ENCODE measurements at regions not wholly inside any gene's neighbourhood (a gene's known extent, or its start where the extent isn't known, plus 50 kb on each side); places are given as distances from the start of the nearest gene placed in this dataset.

DNA sequence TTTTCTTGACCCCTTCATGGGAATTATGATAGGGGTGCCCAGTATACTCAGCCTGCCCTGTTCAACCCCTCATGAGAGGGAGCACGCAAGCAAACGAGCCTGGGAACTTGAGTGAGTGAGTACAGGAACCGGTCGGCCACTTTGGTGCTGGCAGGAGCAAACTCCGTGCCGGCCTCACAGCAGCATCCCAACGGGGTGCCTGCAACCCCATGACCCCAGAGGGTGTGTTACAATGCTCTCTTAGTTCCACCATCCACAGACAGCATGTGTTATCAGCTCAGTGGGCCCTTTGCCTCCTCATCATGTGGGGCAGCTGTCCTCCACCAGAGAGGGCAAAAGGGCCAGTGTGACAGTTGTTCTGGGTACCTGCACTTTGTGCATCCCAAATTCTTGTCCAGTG is 289.8 kb downstream of the FRK start:
- intact Hi-C loops (cut with DNase I; ENCODE audit: low total_unique reads), result no loop called here
- Histone ChIP-seq H3K4me1 (peaks cover 0 to 10% (median 4%) of the 10 kb centered on the region in 4 donors), H3K9me3 (no peaks in the 10 kb centered on the region), H3K36me3 (no peaks in the 10 kb centered on the region), H3K27ac (no peak overlapping the region), H3K4me3 (no peak overlapping the region), H3K27me3 (no peaks in the 10 kb centered on the region)
- no peak for TF ChIP-seq CTCF (IDR thresholded peaks at IDR 0.05)
- DNase-seq, result no peak

GRCh38 chr6:115768500-115768899 is 292.2 kb downstream of the FRK start:
- H3K27me3 ChIP-seq, result no peaks in the 10 kb centered on the region
- intact Hi-C loops (cut with DNase I; ENCODE audit: low total_unique reads), result no loop called here
- no peak for DNase-seq
- no peak overlapping the region for H3K27ac ChIP-seq
- no peak for TF ChIP-seq CTCF (IDR thresholded peaks at IDR 0.05)
- H3K4me3 ChIP-seq, result no peak overlapping the region
- no peaks in the 10 kb centered on the region for H3K36me3 ChIP-seq
- no peaks in the 10 kb centered on the region for H3K9me3 ChIP-seq
- H3K4me1 ChIP-seq, result peaks cover 0 to 10% (median 4%) of the 10 kb centered on the region in 4 donors

- no peak for DNase-seq
- Histone ChIP-seq H3K4me3 (no peak overlapping the region), H3K9me3 (no peaks in the 10 kb centered on the region), H3K4me1 (peaks cover 0 to 10% (median 4%) of the 10 kb centered on the region in 4 donors), H3K36me3 (no peaks in the 10 kb centered on the region), H3K27ac (no peak overlapping the region), H3K27me3 (no peaks in the 10 kb centered on the region)
- intact Hi-C loops (cut with DNase I; ENCODE audit: low total_unique reads), result no loop called here
- no peak for TF ChIP-seq CTCF (IDR thresholded peaks at IDR 0.05)
Observed at GRCh38 chr6:115767931-115768330, 292.8 kb downstream of the FRK start.

GRCh38 chr6:115766745-115767462 is 293.8 kb downstream of the FRK start:
- no peaks in the 10 kb centered on the region for H3K27me3 ChIP-seq
- peaks cover 0 to 10% (median 4%) of the 10 kb centered on the region in 4 donors for H3K4me1 ChIP-seq
- H3K27ac ChIP-seq, result no peak overlapping the region
- no peaks in the 10 kb centered on the region for H3K36me3 ChIP-seq
- TF ChIP-seq CTCF (IDR thresholded peaks at IDR 0.05), result no peak
- intact Hi-C loops (cut with DNase I; ENCODE audit: low total_unique reads), result no loop called here
- no peaks in the 10 kb centered on the region for H3K9me3 ChIP-seq
- no peak for DNase-seq
- H3K4me3 ChIP-seq, result no peak overlapping the region

- no peak for TF ChIP-seq CTCF (IDR thresholded peaks at IDR 0.05)
- Histone ChIP-seq H3K9me3 (no peaks in the 10 kb centered on the region), H3K4me3 (no peak overlapping the region), H3K4me1 (peaks cover 0 to 10% (median 4%) of the 10 kb centered on the region in 4 donors), H3K27ac (no peak overlapping the region), H3K27me3 (no peaks in the 10 kb centered on the region), H3K36me3 (no peaks in the 10 kb centered on the region)
- intact Hi-C loops (cut with DNase I; ENCODE audit: low total_unique reads), result no loop called here
- DNase-seq, result no peak
Observed at GRCh38 chr6:115765966-115766365, 294.7 kb downstream of the FRK start.
